HG02571 (cell line): ENCODE measurements at regions not wholly inside any gene's neighbourhood (a gene's known extent, or its start where the extent isn't known, plus 50 kb on each side); places are given as distances from the start of the nearest gene placed in this dataset.
"Not testable (repeated sequence)": the region's sequence is repeated elsewhere in the genome, so short reads cannot be mapped to it uniquely, and the experiment has no call there.

ENCODE experiments used
- ATAC-seq: cut with Tn5 transposase; IDR thresholded peaks from one replicate; pipeline ENCODE4 v1.9.1; 2021; ENCODE audit warnings: mild to moderate bottlenecking, moderate library complexity; ENCODE audit not compliant: unreplicated experiment

DNA sequence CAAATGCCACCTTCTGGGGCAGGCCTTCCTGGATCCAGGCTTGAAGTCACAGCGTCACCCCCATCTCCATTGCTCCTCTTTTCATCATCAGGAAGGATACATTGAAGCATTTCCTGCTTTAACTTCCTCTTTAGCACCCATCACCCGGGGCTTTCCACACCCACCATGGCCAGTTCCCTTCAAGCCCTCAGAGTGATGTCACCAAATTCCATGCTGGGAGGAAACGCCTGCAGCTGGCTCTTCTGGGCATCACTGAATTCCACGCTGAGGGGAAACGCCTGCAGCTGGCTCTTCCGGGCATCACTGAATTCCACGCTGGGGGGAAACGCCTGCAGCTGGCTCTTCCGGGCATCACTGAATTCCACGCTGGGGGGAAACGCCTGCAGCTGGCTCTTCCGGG, 354.6 kb downstream of the SMOC2 start:
- ATAC-seq = not testable (repeated sequence)

DNA sequence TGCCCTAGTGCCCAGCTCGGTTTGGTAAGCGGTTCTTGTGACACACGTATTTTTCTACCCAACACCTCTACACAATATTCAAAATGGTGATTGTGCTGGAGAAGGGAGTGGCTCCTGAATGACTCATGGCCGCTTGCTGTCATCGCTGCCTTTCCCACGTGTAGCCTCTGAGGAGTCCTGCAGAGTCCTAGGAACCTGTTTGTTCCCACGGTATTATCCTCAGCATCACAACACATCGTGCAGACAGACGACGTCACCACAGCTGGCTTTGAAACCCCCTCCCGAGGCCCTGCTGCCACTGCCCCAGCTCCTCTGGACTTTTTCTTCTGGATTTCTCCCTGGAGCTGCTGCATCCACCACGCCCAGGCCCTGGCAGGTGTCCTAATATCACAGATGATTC, 353.5 kb downstream of the SMOC2 start:
- no peak for ATAC-seq

- no peak for ATAC-seq
These were observed 352.7 kb downstream of the SMOC2 start for GRCh38 chr6:168793649-168794048.

DNA sequence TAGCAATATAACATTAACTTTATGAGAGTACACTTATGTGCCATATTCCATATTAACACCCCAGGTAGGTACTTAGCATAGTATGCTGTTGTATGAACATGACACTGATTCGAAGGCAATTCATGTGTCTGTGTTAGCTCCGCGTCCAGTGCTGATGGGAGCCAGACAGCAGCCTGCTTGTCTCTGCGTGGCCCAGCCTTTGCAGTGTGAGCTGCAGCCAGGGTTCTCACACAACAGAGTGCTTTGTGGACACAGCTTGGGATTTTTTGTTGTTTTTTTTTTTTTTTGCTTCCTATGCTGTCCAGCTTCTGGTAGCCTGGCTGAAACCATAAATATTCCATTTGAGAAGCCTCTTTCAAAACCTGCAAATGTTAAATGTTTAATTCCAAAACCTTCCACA, 350.9 kb downstream of the SMOC2 start:
- ATAC-seq = no peak

- no peak for ATAC-seq
These were observed 348.7 kb downstream of the SMOC2 start for GRCh38 chr6:168789699-168790098.

DNA sequence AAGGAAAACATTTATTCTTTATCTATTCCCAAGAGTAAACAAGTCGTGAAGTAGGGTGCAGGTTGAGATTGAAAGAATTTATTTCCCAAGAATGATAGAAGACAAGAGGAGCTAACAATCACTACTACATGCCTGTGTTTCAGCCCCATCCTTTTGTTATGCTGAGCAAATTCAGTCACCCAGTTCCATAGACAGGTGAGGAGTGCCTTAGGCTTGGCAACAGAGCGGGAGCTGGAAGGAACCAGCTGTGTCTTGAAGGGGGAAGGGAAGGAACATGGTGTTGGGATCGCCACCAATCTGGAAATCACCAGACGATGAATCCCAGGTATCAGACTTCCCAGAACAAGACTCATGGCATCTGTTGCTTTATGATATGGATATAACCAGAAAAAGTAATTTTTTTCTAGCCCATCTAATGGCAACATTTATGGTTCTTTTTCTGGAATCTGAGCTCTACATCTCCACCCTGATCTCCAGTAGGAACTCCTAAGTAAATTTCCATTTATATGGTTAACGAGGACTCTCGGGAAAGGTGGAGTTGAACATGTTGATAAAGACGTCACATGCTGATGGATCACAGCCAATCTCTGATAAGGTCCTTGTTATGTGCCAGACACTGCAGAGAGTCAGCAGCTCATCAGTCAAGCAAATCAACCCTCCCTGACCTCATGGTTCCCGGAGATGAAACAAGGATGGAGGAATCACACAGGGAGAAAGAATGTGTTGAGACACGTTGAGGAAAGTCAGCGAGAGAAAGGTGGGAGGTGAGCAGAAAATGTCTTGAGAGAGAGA, 344.9 kb downstream of the SMOC2 start:
- ATAC-seq = no peak

DNA sequence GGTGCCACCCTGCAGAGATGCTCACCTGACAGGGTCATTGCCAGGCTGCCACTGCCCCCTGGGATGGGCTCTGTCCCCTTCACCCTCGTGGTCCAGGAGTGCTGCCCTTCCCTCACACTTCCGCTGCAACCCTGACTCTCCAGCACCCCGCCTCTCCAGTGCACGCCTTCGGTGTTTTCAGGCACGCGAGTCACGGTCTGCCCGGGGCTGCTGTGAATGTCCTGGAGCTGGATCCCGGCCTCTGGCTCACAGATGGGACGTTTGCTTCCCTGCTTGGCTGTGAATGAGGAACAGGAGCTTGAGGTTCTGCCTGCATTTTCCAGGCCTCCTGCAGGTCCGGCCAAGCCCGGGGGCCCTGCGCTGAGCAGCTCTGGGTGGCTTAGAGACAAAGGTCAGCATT, 343.4 kb downstream of the SMOC2 start:
- ATAC-seq = no peak

GRCh38 chr6:168783720-168784119, 342.7 kb downstream of the SMOC2 start:
- no peak for ATAC-seq

DNA sequence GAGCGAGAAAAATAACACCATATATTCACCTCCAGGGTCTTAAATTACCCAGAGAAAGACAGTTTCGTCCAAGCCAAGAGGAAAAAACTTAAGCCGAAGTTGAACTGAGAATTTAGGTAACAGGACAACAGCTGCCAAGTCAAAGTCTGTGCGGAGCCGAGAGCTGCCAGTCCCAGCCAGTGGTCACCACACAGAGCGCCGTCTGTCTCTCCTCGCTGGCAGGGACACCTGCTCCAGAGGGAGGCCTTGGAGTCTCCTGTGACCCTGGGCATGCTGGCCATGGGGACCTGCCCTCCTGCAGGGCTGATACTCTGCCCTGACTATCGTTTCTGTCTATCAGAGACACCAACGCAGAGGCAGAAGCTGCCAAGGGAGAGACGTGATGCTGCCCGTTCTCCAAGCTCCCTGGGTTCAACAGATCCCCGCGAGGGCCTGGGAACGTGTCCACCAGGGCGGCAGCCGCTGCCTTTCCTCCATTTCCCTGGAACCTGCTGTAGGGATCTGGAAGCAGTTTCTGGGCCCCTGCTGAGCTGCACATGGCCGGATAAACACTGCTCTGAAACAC, 341.3 kb downstream of the SMOC2 start:
- ATAC-seq = no peak

DNA sequence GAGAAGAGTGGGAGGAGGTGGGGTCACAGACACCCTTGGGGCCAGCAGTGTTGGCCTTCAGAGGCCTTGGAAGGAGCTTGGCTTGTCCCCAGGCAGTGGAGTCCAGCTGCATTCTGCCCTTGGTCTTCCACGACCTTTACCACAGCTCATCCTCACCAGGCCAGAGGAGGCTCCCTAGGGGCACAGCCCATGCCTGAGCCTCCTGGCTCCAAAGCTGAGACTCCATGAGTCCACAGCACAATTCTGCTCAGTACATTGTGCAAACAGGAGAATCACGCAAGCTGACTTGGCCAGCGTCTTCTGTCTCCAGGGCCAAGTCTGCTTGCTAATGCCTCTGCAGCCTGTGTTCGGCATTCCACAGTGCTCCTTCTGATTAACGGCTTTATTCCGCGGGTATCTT, 337.2 kb downstream of the SMOC2 start:
- no peak for ATAC-seq

DNA sequence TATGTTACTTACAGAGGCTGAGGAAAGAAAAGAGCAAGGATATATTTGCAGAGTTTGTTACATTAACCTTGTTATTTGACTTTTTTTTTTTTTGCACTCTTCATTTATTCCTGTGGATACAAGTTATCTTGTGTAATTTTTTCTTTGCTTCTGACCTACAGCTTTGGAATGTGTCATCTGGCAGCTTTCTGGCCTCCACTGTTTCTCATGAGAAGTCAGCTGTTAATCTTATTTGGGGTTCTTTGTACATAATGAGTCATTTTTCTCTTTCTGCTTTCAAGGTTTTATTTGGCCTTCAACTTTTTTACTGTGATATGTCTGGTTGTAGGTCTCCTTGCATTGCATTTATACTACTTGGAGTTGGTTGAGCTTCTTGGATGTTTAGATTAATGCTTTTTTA, 333.4 kb downstream of the SMOC2 start:
- no peak for ATAC-seq

DNA sequence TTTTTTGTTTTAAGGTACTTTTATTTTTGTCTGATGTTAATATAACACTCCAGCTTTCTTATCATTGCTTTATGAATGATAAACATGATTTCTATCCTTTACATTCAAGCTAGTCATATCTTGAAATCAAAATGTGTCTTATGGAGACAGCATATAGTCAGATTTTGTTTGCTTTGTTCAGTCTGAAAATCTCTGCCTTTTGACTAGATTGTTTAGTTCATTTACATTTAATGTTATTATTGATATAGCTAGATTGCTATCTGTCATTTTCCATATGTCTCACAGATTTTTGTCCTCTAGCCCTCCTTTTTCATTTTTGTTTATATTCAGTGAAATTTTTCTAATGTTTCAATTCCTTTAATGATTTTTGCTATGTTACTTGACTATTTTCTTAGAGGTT, 332.8 kb downstream of the SMOC2 start:
- ATAC-seq = no peak

DNA sequence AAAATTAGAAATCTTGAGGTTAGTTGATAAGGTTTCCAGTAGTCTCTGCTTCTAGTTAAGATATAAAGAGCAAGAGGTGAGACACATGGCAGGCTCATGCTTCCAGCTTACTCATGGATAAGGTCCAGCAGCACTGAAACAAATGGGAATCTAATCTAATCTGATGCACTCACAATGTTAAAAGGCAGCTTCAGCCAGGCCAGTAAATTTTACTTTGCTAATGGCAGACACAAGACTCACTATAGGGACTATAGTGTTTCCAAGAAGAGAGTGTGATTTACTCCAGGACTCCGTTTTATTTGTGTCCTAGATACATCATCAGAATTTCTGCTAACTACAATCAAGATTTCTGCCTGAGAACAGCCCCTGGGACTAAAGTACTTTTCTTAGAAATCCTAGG, 324.8 kb downstream of the SMOC2 start:
- ATAC-seq = no peak

GRCh38 chr6:168756009-168756634, 315.1 kb downstream of the SMOC2 start:
- ATAC-seq = no peak

GRCh38 chr6:168746643-168747042, 305.7 kb downstream of the SMOC2 start:
- no peak for ATAC-seq

GRCh38 chr6:168746013-168746412, 305.0 kb downstream of the SMOC2 start:
- no peak for ATAC-seq

DNA sequence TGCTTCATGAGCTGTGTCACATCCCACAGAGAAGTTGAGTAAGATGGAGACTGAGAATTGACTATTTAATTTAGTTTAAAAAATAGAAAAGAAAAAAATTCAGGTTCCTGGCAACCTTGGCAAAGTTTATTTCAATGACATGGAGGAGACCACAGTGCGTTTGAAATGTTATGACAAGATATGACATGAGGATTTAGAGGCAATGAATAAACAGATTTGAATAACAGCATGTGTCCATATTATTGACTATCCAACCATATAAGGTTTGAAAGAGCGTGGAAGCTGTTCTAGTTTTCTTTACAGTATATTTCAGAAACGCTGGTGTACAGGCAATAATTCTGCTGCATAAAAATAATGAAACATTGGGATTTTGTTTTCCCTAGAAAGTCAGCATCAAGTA, 303.9 kb downstream of the SMOC2 start:
- no peak for ATAC-seq

GRCh38 chr6:168741942-168742782, 301.2 kb downstream of the SMOC2 start:
- ATAC-seq = no peak

- ATAC-seq = no peak
These were observed 300.3 kb downstream of the SMOC2 start for GRCh38 chr6:168741305-168741704.

- ATAC-seq = no peak
These were observed 298.4 kb downstream of the SMOC2 start for GRCh38 chr6:168739381-168739780.

DNA sequence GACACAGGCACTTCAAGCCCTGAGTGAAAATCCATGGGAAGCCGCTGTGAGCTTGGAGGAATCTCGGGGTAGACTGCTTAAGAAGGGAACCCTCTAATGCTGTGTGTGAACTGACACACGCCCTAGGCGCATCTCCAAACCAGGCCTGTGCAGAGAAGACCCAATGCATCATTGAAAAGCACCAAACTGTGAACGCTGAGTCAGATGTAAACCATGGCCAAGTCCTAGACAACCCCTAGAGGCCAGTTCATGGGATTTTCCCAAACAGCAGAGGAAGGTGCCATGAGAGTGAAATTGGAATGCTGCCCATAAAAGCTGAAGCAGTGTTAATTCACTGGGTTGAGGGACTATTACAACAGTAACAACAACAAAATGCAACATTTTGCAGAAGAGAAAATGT, 296.5 kb downstream of the SMOC2 start:
- ATAC-seq = no peak
